GM19239 (cell line): ENCODE measurements at regions not wholly inside any gene's neighbourhood (a gene's known extent, or its start where the extent isn't known, plus 50 kb on each side); places are given as distances from the start of the nearest gene placed in this dataset.

Experiments used
- DNase-seq: peaks from one replicate; pipeline ENCODE4 v3.0.0; 2011; ENCODE audit warnings: low spot score; ENCODE audit not compliant: insufficient read length
- FAIRE-seq: peaks from 2 replicates; lab custom pipeline; 2011; peaks lifted over from hg19 to GRCh38; lab: Jason Lieb, UNC

GRCh38 chr1:101098907-101099306 is 73.3 kb upstream of the DPH5 start:
- peak; percentile 49 for FAIRE-seq
- DNase-seq: no peak

GRCh38 chr1:101098327-101098726 is 72.7 kb upstream of the DPH5 start:
- DNase-seq (no peak), FAIRE-seq (peak; percentile 23)

- DNase-seq (no peak), FAIRE-seq (no peak)
Observed at GRCh38 chr1:101089613-101090338, 64.2 kb upstream of the DPH5 start.

GRCh38 chr1:101088431-101088830 is 62.8 kb upstream of the DPH5 start:
- FAIRE-seq (no peak), DNase-seq (no peak)

- DNase-seq (no peak), FAIRE-seq (no peak)
Observed at GRCh38 chr1:101086783-101087182, 61.2 kb upstream of the DPH5 start.

GRCh38 chr1:101081496-101082488 is 56.2 kb upstream of the DPH5 start:
- FAIRE-seq (no peak), DNase-seq (no peak)

GRCh38 chr1:101080859-101081258 is 55.3 kb upstream of the DPH5 start:
- DNase-seq (no peak), FAIRE-seq (no peak)

GRCh38 chr1:101079341-101079740 is 53.8 kb upstream of the DPH5 start:
- DNase-seq (no peak), FAIRE-seq (peak; percentile 8)

- DNase-seq (no peak), FAIRE-seq (no peak)
Observed at GRCh38 chr1:101077849-101078248, 52.3 kb upstream of the DPH5 start.

- DNase-seq (no peak), FAIRE-seq (peak; percentile 14)
Observed at GRCh38 chr1:101075926-101076325, 50.3 kb upstream of the DPH5 start.
